Stimulated activated CD8-positive, alpha-beta memory T cell treated with anti-CD3 and anti-CD28 coated beads, Interleukin-7, amount 100 ng/mL, for 48 hours (primary cell): ENCODE measurements at regions not wholly inside any gene's neighbourhood (a gene's known extent, or its start where the extent isn't known, plus 50 kb on each side); places are given as distances from the start of the nearest gene placed in this dataset.

Experiments
- DNase-seq, 2 donors: peaks; one replicate each; pipeline ENCODE4 v3.0.0-alpha.2; 2020; ENCODE audit warnings: low read depth in 1 of 2; ENCODE audit errors: extremely low read depth in 1 of 2

- DNase-seq = no peak
These were observed 157.5 kb downstream of the DLEU7 start for GRCh38 chr13:50685956-50686355.

- no peak for DNase-seq
These were observed 156.9 kb downstream of the DLEU7 start for GRCh38 chr13:50686551-50686950.

- DNase-seq = no peak
These were observed 155.9 kb downstream of the DLEU7 start for GRCh38 chr13:50687545-50687944.

GRCh38 chr13:50690006-50690405 is 153.5 kb downstream of the DLEU7 start:
- DNase-seq = no peak

GRCh38 chr13:50691176-50691680 is 152.3 kb downstream of the DLEU7 start:
- no peak for DNase-seq

GRCh38 chr13:50691681-50692263 is 151.7 kb downstream of the DLEU7 start:
- DNase-seq = no peak

- no peak for DNase-seq
These were observed 151.0 kb downstream of the DLEU7 start for GRCh38 chr13:50692396-50692915.

GRCh38 chr13:50693727-50694126 is 149.8 kb downstream of the DLEU7 start:
- no peak for DNase-seq

GRCh38 chr13:50697746-50698539 is 145.5 kb downstream of the DLEU7 start:
- no peak for DNase-seq

- DNase-seq = no peak
These were observed 143.4 kb downstream of the DLEU7 start for GRCh38 chr13:50699874-50700663.

- DNase-seq = no peak
These were observed 142.7 kb downstream of the DLEU7 start for GRCh38 chr13:50700664-50701305.

- no peak for DNase-seq
These were observed 142.0 kb downstream of the DLEU7 start for GRCh38 chr13:50701469-50701868.

- no peak for DNase-seq
These were observed 137.0 kb downstream of the DLEU7 start for GRCh38 chr13:50706505-50706904.

- no peak for DNase-seq
These were observed 135.9 kb downstream of the DLEU7 start for GRCh38 chr13:50707628-50708027.

- DNase-seq = no peak
These were observed 135.0 kb downstream of the DLEU7 start for GRCh38 chr13:50708461-50708860.

GRCh38 chr13:50709058-50709457 is 134.4 kb downstream of the DLEU7 start:
- no peak for DNase-seq

GRCh38 chr13:50711131-50711815 is 132.2 kb downstream of the DLEU7 start:
- no peak for DNase-seq

- no peak for DNase-seq
These were observed 131.5 kb downstream of the DLEU7 start for GRCh38 chr13:50711996-50712395.

GRCh38 chr13:50712456-50712855 is 131.0 kb downstream of the DLEU7 start:
- DNase-seq = no peak

- no peak for DNase-seq
These were observed 130.6 kb downstream of the DLEU7 start for GRCh38 chr13:50712881-50713280.
